ENCODE measurements at regions not wholly inside any gene's neighbourhood (a gene's known extent, or its start where the extent isn't known, plus 50 kb on each side); places are given as distances from the start of the nearest gene placed in this dataset.

DNA sequence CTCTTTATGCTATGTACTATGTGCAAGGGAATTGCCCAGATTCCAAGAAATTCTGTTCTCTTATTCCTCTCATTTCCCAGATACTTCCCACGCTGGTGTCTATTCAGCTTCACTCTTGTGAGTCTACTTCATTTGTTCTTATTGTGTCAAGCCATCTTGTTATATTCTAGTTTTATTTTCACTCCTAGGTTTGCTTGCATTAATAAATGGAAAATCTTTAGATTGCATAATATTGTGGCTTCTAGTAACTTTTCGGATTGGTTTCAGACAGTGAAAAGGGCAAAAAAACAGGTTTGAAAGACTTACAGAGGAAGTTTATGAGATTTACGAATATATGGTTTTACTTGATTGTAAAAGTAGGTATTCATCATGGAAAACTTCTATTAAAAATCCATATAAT, 128.4 kb downstream of the BTC start:
- TF ChIP-seq, protein P1, sequence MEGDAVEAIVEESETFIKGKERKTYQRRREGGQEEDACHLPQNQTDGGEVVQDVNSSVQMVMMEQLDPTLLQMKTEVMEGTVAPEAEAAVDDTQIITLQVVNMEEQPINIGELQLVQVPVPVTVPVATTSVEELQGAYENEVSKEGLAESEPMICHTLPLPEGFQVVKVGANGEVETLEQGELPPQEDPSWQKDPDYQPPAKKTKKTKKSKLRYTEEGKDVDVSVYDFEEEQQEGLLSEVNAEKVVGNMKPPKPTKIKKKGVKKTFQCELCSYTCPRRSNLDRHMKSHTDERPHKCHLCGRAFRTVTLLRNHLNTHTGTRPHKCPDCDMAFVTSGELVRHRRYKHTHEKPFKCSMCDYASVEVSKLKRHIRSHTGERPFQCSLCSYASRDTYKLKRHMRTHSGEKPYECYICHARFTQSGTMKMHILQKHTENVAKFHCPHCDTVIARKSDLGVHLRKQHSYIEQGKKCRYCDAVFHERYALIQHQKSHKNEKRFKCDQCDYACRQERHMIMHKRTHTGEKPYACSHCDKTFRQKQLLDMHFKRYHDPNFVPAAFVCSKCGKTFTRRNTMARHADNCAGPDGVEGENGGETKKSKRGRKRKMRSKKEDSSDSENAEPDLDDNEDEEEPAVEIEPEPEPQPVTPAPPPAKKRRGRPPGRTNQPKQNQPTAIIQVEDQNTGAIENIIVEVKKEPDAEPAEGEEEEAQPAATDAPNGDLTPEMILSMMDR (IDR thresholded peaks at IDR 0.05): no peak
- TF ChIP-seq POLR2A (IDR thresholded peaks at IDR 0.05): no peak
